NCI-H2171 treated with DMSO at 0.1 percent for 48 hours (cell line): ENCODE measurements at regions not wholly inside any gene's neighbourhood (a gene's known extent, or its start where the extent isn't known, plus 50 kb on each side); places are given as distances from the start of the nearest gene placed in this dataset.
"Not testable (repeated sequence)": the region's sequence is repeated elsewhere in the genome, so short reads cannot be mapped to it uniquely, and the experiment has no call there.

Experiments used
- DNase-seq: peaks from one replicate; lab custom pipeline; 2025; lab: John Stamatoyannopoulos, UW

GRCh38 chr4:116544946-116545345 is 540.4 kb downstream of the TRAM1L1 start:
- DNase-seq: no peak

DNA sequence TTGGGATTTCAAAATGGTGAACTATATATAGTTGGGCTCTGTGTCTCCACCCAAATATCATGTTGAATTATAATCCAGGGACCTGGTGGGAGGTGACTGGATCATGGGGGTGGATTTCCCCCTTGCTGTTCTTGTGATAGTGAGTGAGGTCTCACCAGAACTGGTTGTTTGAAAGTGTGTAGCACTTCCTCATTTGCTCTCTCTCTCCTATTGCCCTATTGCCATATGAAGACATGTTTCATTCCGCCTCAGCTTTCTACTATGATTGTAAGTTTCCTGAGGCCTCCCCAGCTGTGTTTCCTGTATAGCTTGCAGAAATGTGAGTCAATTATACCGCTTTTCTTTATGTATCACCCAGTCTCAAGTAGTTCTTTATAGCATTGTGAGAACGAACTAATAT is 545.6 kb downstream of the TRAM1L1 start:
- no peak for DNase-seq

DNA sequence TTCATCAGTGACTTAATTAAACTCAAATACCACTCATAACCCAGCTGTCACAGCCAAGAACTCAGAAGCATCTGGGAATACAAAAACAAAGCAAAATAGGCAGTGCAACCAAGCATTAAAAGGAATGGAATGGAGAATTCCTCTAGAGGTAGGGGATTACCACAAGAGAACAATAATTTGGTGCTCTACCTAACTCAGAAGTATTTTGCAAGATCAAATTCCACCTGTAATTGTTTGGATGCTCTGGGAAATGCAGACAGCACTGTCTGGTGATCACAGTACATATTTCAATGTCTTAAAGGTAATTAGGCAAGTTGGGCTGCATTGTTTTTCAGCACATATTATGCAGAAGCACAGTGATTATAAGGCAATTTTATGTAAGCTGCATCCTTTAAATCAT is 547.5 kb downstream of the TRAM1L1 start:
- DNase-seq: no peak

DNA sequence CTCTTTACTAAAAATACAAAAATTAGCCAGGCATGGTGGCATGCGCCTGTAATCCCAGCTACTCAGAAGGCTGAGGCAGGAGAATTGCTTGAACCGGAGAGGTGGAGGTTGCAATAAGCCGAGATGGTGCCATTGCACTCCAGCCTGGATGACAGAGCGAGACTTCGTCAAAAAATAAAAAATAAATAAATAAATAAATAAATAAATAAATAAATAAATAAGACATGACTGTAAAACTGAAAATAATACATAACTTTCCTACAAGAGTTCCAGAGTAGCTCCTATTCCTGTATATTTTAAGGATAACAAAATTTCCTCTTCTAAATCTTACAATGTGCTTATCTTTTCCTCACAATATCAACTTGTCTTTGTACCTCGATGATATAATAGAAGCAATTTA is 549.4 kb downstream of the TRAM1L1 start:
- not testable (repeated sequence) for DNase-seq

DNA sequence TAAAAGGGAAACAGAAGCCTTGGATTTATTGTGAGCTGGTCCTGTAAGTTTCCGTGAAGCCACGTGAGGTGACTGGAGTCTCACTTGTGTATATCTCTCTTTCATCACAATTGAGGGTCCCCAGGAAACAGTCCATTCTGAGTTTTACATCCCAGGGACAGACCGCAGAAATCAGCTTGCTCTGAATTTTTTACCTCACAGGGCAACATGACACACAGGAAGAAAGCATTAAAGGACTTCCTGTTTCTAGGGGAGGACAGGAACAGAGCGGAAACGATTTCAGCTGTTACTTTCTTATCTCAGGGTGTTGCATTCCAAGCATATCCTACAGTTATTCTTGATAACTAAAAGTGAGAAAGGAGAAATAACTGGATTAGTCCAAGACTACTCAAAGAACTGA is 553.5 kb downstream of the TRAM1L1 start:
- DNase-seq: no peak

DNA sequence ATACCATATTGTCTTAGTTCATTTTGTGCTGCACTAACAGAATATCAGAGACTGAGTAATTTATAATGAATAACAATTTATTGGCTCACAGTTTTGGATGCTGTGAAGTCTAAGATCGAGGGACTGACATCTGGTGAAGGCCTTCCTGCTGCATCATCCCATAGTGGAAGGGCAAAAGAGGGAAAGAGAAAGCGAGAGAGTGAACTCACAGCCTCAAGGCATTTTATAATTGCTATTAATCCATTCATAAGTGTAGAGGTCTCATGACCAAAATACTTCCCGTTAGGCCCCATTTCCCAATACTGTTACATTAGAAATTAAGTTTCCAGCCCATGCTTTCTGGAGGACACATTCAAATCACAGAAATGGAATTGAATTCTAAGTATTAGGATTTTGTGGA is 554.4 kb downstream of the TRAM1L1 start:
- no peak for DNase-seq

- no peak for DNase-seq
Observed at GRCh38 chr4:116530048-116530447, 555.3 kb downstream of the TRAM1L1 start.

- DNase-seq: no peak
Observed at GRCh38 chr4:116529129-116529528, 556.2 kb downstream of the TRAM1L1 start.

DNA sequence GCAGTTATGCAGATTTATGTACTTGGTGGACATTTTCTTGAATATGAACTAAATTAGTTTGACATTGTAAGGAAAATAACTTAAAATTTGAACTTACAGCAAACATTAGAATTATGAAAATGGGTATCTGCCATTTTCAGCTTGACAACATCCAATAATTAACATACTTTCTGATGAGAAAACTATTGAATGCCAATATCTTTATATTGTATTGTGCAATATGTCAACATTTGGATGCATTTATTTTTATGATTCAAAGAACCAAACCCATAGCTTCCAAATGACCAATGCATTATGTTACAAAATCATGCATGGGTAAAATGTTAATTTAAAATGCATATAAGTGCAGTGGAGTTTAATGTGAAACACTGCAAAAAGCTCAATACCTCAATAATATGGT is 562.5 kb downstream of the TRAM1L1 start:
- no peak for DNase-seq

DNA sequence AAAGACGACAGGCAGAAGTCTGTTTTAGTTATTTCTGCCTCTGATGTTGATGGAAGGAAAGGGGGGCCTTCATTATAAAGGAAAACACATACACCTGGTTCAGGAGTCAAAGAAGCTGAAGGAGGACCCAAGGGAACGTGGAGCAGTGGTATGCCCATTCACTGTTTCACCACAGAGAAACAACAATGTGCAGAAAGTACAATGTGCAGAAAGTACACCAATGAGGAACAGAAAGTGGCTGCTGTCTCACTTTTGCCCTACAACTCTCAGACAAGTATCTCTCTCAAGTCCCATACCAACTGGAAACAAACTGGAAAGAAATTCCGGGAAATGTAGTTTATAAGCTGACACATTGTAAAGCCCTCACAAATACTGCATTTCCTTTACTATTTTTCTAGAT is 564.5 kb downstream of the TRAM1L1 start:
- no peak for DNase-seq

GRCh38 chr4:116516711-116517110 is 568.7 kb downstream of the TRAM1L1 start:
- no peak for DNase-seq

DNA sequence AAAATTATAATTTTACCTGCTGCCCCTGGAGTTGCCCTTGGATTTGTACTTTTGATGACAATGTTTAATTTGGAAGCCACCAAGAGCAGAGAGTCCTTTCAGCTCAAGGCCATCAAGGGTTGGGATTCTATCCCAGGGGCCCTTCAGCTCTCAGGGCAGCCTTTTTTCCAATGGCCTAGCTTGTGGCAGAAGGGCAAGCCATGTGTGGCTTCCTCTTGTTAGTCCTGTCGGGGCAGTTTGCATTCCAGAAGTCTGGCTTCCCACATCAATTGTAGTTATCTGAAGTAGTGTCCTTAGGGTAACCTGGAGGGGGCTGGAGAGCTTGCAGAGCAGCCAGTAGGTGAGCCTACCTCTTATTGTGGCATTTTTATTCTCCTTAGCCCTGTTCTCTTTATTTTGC is 569.4 kb downstream of the TRAM1L1 start:
- DNase-seq: no peak

DNA sequence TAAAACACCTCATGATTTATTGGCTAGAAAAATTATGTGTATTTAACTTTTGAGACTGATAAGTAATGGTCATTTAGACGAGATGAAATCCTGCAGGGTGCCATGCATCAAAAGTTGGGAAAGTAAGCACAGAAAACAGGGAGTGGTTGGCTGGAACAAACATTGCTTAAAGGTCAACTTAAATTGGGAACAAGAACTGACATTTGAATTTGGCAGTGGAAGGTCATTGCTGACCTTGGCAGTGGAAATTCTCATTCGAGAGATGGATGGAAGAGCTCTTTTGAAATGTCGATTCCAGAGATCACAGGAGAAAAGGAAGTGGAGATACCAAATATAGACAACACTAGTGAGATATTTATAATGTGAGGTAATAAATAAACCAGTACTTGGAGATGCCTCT is 572.8 kb downstream of the TRAM1L1 start:
- DNase-seq: no peak

GRCh38 chr4:116501954-116502353 is 583.4 kb downstream of the TRAM1L1 start:
- DNase-seq: no peak

GRCh38 chr4:116500225-116500624 is 585.2 kb downstream of the TRAM1L1 start:
- DNase-seq: no peak

DNA sequence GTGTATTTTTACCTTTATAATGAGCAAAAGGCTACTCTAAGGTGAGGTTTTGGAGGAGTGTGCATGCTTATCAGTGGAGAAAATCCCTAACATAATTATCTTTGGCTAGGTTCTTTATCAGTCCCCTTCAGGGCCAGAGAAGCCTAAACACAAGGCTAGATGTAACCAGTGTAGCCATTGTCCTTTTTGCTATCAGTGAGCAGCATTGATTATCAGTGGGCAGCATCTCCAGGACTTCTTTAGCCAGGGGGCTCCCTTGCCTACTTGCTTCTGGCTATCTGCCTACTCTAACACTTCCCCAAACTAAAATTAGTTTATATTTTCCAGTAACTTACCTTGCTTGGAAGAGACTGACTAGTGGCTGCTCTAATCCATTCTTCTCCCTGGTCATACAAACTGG is 595.6 kb downstream of the TRAM1L1 start:
- DNase-seq: no peak

DNA sequence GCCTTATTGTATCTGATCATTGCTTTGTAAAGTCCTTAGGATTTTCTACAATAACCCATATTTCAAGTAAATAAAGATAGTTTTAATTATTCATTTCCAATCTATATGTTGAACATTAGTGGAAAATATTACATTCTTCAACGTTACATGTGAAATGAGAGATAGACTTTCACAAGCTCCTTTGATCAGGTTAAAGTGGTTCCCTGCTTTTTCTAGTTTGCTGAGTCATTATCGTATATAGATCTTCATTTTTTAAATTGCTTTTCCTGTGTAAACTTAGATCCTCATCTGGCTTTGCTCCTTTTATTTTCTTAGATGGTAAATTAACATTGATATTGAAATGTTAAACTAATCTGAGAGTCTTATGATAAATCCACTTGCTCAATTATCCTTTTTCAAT is 599.0 kb downstream of the TRAM1L1 start:
- no peak for DNase-seq

DNA sequence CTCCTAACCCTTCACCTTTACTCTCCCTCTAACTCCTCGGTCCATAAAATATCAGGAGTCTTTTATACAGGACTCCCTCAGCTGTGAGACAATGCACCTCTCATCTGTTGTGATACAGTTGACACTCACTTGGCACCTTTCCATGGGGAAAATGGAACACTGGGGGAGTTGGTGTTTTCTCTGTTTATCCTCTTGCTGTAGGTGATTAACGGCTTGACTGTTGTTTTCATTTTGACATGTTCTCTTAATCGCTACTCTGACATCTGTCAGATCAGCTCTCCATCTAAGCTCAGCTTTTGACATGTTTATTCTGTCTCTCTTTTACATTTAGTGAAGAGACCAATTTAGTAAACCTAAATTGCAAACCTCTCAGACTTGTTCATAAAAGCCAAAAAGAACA is 604.8 kb downstream of the TRAM1L1 start:
- peak; percentile 0 for DNase-seq

DNA sequence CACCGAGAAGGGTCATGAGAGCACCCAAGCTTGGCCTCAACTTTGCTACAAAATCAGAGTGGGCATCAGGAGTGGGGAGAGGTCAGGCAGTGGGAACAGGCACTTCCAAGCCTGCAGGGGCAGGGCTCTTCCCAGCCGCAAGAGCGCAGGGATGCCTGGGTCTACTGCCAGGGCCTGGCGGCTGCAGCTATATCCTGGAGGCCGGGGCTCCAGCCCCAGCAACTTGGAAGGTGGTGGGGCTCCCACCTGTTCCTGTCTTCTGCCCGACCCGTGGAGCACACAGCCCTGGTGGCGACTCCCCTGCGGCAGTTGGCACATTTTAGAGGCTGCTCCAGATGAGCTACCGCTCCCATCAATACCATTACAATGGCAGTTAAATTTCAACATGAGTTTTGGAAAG is 607.0 kb downstream of the TRAM1L1 start:
- DNase-seq: no peak

- no peak for DNase-seq
Observed at GRCh38 chr4:116469582-116469981, 615.8 kb downstream of the TRAM1L1 start.

- DNase-seq: no peak
Observed at GRCh38 chr4:116453127-116453526, 632.2 kb downstream of the TRAM1L1 start.

DNA sequence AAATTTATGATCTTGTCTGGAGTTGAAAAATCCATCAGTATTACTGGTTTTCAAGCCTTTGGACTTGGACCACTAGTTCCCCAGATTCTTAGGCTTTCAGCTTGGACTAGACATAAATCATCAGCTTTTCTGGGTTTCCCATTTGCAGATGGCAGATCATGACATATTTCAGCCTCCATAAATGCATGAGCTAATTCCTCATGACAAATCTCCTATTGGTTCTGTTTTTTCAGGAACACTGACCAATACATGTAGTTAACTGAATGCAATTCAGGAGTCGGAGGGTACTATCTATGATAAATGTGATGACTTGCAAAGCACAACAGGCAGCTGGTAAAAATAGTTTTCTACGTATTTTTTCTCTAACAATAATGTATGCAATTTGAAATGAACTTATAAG is 635.6 kb downstream of the TRAM1L1 start:
- no peak for DNase-seq

- no peak for DNase-seq
Observed at GRCh38 chr4:116444117-116444516, 641.3 kb downstream of the TRAM1L1 start.

DNA sequence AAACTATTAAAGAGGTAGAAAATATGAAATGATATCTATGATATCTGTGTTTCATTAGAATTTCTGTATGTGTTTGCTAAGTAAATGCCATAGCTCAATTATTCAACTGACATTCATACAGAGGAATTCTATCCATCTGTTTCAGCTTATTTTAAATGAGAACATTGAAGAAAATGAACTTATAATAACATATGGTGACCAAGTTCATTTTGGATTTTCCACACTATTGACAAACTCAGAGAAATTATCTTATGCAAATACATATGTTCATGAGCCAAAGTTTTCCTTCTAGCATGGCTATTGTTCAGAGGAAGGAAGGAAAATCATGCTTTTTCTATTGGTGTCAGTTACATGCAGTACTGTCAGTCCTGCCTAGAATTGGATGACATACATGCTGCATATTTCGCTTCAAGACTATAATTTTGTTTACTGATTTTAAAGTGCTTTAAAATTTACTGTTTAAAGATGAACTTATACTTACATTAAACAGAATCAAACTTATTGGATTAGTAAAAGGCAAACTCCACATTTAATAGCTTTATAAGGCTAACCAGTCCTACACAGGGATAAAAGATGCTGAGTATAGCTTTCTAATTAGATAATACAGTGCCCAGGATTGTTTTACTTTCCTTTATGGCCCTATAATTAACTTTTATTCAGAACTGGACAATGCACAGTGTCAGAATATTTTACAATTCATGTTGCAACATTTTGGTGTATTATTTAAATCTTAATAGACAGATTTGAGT is 646.2 kb downstream of the TRAM1L1 start:
- no peak for DNase-seq
